GM19452 (cell line): ENCODE measurements at regions not wholly inside any gene's neighbourhood (a gene's known extent, or its start where the extent isn't known, plus 50 kb on each side); places are given as distances from the start of the nearest gene placed in this dataset.
"Not testable (repeated sequence)": the region's sequence is repeated elsewhere in the genome, so short reads cannot be mapped to it uniquely, and the experiment has no call there.

ENCODE experiments used
- ATAC-seq: cut with Tn5 transposase; IDR thresholded peaks from one replicate; pipeline ENCODE4 v1.9.1; 2021; ENCODE audit not compliant: unreplicated experiment

GRCh38 chr7:67463983-67464382 is 467.4 kb downstream of the TYW1 start:
- ATAC-seq: no peak

GRCh38 chr7:67466109-67466508 is 469.5 kb downstream of the TYW1 start:
- no peak for ATAC-seq

- ATAC-seq: no peak
Measured at GRCh38 chr7:67470256-67470751, 473.7 kb downstream of the TYW1 start.

DNA sequence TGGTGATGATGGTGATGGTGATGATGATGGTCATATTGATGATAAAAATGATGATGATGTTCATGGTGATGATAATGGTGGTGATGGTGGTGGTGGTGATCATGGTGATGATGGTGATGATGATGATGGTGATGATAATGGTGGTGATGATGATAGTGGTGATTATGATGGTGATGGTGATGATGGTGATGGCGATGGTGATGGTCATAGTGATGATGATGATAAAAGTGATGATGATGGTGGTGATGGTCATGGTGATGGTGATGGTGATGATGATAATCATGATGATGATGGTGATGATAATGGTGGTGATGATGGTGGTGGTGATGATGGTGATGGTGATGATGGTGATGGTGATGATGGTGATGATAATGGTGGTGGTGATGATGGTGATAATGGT is 478.7 kb downstream of the TYW1 start:
- ATAC-seq: no peak

GRCh38 chr7:67478066-67478465 is 481.4 kb downstream of the TYW1 start:
- no peak for ATAC-seq

GRCh38 chr7:67484244-67484751 is 487.7 kb downstream of the TYW1 start:
- ATAC-seq: no peak

DNA sequence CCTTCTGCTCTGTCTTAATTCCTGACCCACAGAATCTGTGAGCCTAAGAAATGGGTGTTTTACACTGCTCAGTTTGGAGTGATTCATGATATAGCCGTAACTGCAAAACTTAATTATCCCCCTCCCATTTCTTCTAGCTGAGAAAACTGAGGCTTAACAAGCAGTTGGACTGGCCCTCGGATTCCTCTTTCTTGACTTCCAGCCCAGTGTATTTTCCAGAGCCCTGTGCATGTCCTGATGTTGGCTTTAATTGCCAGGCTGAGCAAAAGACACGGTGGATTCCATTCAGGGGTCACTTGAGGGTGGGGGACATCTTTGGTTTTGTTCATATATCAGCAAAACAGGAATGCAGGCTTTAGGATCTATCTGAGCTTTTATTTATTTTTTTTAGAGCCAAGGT is 489.8 kb downstream of the TYW1 start:
- no peak for ATAC-seq

DNA sequence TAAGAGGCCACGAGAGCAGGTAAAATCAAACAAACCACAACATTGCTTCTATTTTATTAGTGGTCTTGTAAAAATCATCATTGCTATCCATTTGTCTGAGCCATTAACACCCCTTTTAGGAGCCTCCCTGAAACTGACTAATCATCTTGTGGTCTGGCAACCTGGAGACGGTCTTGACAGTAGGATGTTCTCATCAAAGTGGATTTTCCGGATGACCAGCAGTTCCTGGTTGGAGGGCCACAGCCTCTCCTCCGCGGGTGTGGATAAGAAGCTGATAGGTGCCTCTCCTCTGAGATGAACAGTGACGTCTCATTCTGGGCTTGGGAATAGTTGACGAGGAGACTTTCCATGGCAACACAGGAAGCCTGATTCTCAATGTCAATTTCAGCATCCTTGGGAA is 490.7 kb downstream of the TYW1 start:
- no peak for ATAC-seq

- no peak for ATAC-seq
Measured at GRCh38 chr7:67489881-67490280, 493.2 kb downstream of the TYW1 start.

DNA sequence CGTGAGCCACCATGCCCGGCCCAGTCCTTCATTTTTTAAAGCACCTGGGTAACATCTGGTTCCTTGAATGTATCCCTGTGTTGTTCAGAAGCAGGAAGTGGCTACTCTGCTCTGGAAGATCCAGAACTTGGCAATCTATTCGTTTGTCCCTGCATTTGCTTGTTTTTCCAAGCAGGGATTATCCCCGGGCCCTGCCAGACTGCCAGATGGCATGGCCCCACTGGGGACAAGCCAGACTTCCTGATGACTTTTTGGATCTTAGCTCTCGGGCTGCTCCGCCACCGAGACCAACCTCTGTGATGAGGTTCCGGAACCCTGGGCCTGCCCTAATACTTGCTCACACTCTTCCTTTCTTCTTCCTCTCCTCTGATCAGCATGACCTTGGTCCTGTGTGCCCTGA is 496.7 kb downstream of the TYW1 start:
- no peak for ATAC-seq

DNA sequence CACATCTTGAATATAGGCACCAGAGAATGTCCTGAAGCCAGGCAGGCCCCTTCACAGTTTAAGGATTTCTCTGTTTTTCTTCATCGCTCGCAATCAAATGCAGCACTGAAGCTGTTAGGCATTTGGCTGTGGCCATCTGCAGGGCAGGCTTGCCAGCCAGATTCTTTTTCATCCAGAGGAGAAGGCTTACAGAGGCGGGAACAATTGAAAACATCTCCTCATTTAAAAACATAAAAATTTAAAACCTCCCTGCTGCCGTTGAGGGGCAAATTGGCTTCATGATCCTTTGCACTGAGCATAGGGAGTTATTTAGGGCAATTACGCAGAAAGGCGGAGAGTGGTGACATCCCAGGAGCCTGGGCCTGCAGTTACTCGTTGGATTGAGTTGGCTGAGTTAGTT is 500.0 kb downstream of the TYW1 start:
- no peak for ATAC-seq

DNA sequence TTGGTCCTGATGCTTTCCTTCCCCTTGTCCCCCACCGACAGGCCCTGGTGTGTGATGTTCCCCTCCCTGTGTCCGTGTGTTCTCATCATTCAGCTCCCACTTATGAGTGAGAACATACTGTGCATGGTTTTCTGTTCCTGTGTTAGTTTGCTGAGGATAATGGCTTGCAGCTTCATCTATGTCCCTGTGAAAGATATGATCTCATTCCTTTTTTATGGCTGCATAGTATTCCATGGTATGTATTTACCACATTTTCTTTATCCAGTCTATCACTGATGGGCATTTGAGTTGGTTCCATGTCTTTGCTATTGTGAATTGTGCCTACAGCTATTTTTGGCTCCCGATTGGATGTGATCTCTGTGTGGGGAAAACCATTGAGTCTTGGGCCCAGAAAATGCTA is 501.3 kb downstream of the TYW1 start:
- ATAC-seq: not testable (repeated sequence)

GRCh38 chr7:67502929-67503328 is 506.3 kb downstream of the TYW1 start:
- ATAC-seq: no peak

DNA sequence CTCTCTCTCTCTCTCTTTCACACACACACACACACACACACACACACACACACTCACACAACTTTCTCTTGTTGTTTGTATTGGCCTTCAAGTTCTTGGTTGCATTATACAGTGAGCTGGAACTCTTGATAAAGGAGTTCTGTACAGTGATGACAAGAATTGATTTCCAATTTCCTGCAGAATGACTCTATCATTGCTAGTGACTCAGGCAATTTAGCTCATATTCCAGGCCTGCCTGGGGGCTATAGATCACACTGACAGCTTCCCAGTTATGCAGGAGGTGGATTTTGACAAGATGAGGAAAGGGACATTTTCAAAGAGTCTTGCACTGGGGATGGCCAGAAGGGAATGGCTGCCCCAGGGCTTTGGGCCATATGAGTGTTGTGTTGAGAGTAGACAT is 508.8 kb downstream of the TYW1 start:
- no peak for ATAC-seq

GRCh38 chr7:67512481-67512880 is 515.8 kb downstream of the TYW1 start:
- ATAC-seq: no peak

GRCh38 chr7:67518580-67518979 is 521.9 kb downstream of the TYW1 start:
- no peak for ATAC-seq

- no peak for ATAC-seq
Measured at GRCh38 chr7:67519171-67519570, 522.5 kb downstream of the TYW1 start.

GRCh38 chr7:67522504-67522903 is 525.9 kb downstream of the TYW1 start:
- ATAC-seq: no peak

DNA sequence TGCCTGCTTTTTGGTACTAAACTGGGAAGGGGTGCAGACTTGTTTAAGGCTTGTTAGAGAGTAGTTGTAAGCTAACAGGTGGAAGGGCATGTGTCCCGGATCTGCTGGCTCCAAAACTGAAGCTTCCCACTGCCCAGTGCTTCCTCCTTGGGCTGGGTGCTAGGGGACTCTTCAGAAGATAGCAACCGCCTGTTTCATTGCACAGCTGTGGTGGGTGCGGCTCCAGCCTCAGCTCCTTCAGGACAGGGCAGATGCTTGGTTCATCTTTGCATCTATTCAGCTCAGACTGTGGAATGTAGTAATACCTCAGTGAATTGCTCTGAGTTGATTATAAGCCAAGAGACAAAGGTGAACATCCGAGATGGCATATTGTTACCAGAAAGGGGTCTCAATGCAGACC is 527.1 kb downstream of the TYW1 start:
- ATAC-seq: no peak

DNA sequence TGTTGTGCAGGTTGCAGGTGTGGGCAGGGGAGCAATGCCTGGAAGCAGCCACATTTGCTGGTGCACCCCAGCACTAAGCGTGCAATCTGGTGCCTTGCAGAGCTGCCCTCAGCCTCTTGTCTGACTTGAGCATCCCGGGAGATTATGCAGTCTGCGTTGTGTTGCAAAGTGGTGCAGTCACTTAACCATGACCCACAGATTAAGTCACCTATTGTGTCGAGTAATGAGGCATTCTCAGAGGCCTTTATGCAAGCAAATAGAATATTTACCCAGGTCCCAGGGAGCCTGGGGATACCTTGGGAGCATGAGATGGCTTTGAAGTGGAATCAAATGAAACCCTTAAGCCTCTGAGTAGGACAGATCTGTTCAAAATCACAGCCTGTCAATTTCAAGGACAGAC is 529.0 kb downstream of the TYW1 start:
- ATAC-seq: no peak

- ATAC-seq: no peak
Measured at GRCh38 chr7:67535241-67535989, 538.8 kb downstream of the TYW1 start.

DNA sequence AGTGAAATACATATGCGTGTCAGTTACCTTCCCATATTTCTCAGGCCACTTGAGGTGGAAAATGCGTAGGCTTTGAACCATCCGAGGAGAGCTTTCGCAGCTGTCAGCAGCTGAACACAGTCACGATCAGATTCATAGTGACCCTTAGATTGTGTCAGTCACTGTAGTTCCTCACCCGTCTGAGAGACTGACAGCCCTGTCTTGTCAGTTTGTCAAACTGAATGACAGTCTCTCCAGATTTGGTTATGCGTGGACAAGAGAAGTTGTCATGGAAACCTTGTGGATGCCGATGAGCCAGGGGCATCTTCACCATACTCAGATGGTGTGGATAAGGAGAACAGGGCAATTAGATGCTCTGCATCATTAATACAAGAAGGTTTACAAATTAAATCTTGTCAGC is 546.3 kb downstream of the TYW1 start:
- ATAC-seq: no peak
